NCI-H2227 treated with DMSO at 0.1 percent for 48 hours (cell line): ENCODE measurements at regions not wholly inside any gene's neighbourhood (a gene's known extent, or its start where the extent isn't known, plus 50 kb on each side); places are given as distances from the start of the nearest gene placed in this dataset.

Experiments
- DNase-seq: peaks from one replicate; lab custom pipeline; 2025; lab: John Stamatoyannopoulos, UW

- DNase-seq: no peak
Measured at GRCh38 chr18:73735836-73736235, 411.8 kb downstream of the FBXO15 start.

DNA sequence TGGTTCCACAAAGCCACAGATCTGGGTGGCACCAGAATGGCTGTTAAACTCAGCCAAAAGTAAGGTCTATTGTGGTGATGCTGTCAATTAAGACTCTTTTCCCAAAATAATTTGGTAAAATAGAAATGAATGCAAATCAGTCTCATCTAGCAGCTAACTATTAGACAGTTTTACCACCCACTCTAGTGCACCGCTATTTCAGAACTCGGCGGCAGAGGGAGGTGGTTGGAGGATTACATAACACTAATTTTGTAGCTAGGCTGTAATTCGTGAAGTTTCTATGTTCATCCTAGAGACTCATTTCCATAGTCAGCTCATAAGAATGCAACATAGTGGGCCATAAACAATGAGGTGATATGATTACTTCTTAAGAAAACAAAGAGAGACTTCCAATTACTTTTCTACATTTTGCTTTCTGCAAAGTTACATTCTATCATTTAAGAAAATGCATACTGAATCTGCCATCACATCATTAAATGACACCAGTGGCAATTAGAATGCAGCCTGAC, 413.8 kb downstream of the FBXO15 start:
- DNase-seq: no peak

DNA sequence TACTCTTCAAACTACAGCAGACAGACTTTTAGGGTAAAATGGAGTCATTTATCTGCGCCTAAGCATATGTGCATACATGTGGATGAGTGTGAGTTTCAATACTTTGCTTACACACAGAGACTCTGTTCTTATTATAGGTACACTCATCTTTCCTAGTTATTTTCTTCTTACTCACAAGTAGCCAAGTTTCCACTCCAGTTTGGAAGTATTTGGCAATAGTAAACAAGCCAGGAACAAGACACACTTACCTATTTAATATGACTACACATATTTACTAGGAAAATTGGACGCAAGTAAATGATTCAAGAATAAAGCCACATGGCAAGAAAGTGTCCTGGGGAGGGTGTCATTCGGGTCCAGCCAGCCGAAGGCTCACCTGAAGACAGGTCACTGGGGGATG, 414.3 kb downstream of the FBXO15 start:
- DNase-seq: no peak

DNA sequence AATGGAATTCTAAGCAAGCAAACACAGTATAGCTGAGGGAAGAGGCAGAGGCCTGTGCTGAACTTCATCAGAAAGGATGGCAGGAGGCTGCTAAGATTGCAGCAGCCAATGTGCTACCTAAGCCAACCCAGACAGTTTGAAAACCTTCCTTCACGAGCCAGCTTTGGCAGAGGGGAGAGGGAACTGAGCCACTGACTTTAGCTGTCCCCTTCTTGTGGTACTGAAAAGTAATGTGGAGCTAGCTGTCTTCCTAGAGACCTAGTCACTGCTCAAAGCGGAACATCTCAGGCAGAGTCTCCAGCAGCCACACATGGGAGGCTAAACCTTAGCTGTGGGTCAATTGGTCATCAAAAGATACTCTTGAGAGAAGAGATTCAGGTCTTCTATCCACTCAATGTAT, 419.0 kb downstream of the FBXO15 start:
- DNase-seq: no peak

- DNase-seq: no peak
Measured at GRCh38 chr18:73724958-73725357, 422.7 kb downstream of the FBXO15 start.

- DNase-seq: no peak
Measured at GRCh38 chr18:73719611-73720010, 428.0 kb downstream of the FBXO15 start.

GRCh38 chr18:73717570-73717969, 430.1 kb downstream of the FBXO15 start:
- no peak for DNase-seq

DNA sequence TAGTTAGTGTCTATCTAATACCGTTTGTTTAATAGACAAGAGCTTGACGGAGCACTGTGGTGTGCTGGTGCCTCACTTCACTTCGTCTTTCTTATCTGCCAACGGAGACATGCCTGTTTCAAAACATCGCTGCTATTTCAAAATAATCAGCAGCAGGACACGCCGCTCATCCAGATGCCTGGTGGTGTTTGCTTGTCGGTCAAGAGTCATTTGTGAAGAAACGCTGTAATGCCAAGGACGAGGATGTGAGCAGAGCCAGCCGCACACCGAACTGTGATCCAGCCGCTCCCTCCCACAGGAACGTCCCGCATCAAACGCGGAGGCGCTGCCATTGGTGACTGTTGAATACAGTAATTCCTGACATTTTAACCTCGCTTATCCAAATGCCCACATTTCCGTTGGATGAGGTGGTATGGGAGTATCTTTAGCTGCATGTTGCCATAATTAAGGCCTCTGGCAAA, 432.4 kb downstream of the FBXO15 start:
- no peak for DNase-seq

GRCh38 chr18:73714466-73714865, 433.2 kb downstream of the FBXO15 start:
- DNase-seq: no peak

DNA sequence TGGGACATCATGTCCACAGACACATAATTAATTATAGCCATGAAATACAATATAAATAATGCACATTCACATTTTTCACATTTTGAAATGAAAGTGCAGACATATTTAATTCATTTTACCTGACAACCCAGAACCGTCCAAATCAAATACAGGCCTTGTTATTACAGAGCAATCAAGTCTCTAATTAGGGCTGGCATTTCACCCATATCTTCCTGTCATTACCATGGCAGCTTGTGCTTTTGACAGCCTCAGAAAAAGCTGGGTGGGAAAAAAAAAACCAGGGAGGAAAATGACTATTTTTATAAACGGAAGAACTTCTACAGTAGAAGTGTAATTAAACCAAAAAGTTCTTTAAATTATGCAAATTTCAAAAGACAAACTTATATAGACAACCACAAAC, 436.4 kb downstream of the FBXO15 start:
- DNase-seq: no peak

DNA sequence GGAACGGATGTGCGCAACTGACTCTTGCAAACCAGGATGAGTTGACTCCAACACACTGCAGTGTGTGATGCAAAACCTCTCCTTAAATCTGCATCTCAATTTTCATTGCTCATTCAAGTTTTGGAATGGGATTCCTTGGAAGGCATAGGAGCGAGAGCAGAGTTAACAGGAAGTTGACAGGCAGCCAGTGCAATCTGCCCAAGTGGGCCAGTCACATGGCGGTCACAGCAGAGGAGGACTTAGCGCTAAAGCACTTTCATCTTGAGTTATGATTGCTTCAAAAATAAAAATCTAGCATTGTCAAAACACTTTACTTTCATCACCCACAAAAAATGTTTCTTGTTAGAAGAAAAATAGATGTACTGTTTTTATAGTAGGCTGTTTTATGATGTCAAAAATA, 439.0 kb downstream of the FBXO15 start:
- DNase-seq: no peak

- no peak for DNase-seq
Measured at GRCh38 chr18:73707035-73707434, 440.6 kb downstream of the FBXO15 start.

- DNase-seq: no peak
Measured at GRCh38 chr18:73697353-73697752, 450.3 kb downstream of the FBXO15 start.

DNA sequence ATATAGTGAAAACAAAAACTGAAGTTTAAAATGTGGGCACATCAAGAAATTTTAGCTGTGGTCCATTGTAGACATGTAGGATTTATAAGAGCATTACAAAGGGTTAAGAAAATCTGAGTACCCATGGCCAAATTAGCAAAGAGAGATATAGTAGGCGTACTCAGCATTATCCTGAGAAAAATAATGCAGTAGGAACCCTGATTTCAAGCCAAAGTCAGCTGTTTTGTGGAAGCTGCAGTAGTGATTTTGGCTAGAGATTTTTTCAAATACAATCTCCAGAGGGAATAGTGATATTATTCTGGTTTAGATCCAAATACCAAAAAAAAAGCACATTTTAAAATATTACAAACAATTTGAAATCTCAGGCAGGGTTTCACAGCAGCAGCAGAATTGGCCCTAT, 450.9 kb downstream of the FBXO15 start:
- DNase-seq: no peak

DNA sequence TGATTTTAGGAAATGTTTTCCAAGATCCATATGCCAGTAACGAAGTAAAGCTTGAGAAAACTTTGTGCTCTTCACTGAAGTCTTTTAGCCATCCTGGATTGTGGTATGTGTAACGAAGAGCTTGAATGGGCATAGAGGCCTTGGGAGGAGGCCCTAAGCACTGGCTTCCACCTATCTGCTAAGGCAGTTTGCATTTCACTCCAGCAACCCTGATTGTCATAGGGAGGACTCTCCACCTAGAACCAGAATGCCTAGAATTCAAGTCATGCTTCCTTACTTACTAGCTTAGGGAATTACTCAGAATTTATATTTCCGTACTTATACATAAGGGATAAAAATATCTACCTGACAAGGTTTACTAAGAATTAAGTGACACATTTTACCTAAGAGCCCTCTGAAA, 451.5 kb downstream of the FBXO15 start:
- DNase-seq: no peak

- no peak for DNase-seq
Measured at GRCh38 chr18:73693091-73693490, 454.5 kb downstream of the FBXO15 start.

GRCh38 chr18:73691624-73692023, 456.0 kb downstream of the FBXO15 start:
- DNase-seq: no peak

DNA sequence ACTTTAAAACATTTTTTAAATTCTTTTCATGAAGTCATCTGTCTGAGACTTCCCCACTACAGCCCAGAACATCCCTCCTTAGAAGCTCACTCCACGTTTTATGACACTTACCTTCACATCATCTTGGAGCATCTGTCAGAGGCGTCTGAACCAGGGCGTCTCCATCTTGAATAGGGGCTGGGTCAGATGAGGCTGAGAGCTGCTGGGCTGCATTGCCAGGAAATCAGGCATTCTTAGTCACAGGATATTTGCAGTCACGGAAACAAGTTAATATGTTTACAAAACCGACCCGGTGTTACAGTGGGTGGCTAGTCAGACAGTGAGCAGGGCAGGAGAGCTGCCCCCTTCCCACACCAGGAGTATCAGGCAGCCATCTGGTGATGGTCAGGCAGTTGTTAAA, 456.5 kb downstream of the FBXO15 start:
- DNase-seq: no peak

DNA sequence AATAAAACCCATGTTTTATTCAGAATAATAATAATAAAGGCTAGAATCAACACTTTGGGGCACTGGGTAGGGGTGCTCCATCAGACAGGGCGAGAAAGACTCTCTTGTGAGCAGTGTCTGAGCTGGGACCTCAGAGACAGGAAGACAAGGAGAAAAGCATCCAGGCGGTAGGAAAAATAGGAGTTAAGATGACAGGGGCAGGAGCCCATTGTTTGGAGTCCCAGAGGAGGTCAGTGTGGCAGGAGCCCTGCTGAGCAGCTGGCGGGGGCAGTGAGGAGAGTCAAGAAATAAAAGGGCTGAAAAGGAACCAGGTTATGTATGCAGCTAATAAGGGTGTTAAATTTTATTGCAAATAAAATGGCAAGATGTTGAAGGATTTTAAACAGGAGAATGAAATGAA, 457.4 kb downstream of the FBXO15 start:
- no peak for DNase-seq

- no peak for DNase-seq
Measured at GRCh38 chr18:73688851-73689711, 458.6 kb downstream of the FBXO15 start.

GRCh38 chr18:73688161-73688560, 459.5 kb downstream of the FBXO15 start:
- no peak for DNase-seq

GRCh38 chr18:73684647-73685046, 463.0 kb downstream of the FBXO15 start:
- no peak for DNase-seq

- no peak for DNase-seq
Measured at GRCh38 chr18:73683409-73684238, 464.0 kb downstream of the FBXO15 start.
